Aorta (tissue), 5 donors: ENCODE measurements at regions not wholly inside any gene's neighbourhood (a gene's known extent, or its start where the extent isn't known, plus 50 kb on each side); places are given as distances from the start of the nearest gene placed in this dataset.

ENCODE experiments used
- ATAC-seq: fragments of 200-7000 bp; cut with Tn5 transposase; one replicate; pipeline ENCODE4 v1.9.1; 2022; ENCODE audit warnings: moderate library complexity; ENCODE audit not compliant: low FRiP score
- DNase-seq, 2 donors: peaks; one replicate each; pipeline ENCODE4 v3.0.0-alpha.2; 2020
- H3K27ac ChIP-seq, 2 donors: one replicate each; pipeline ENCODE4 v1.5.1; 2013; ENCODE audit warnings: low read length in 2 of 2, mild to moderate bottlenecking in 2 of 2, moderate library complexity in 2 of 2, control low read depth in 1 of 2, inconsistent platforms in 1 of 2, low read depth in 1 of 2
- H3K27me3 ChIP-seq, 2 donors: one replicate each; pipeline ENCODE4 v1.6.1; 2013; ENCODE audit warnings: control low read depth in 1 of 2, low read length in 1 of 2, mild to moderate bottlenecking in 1 of 2, moderate library complexity in 1 of 2; ENCODE audit not compliant: insufficient read depth in 2 of 2, control insufficient read depth in 1 of 2
- H3K36me3 ChIP-seq, 2 donors: one replicate each; pipeline ENCODE4 v1.6.1; 2013; ENCODE audit warnings: control low read depth in 1 of 2, low read length in 1 of 2, mild to moderate bottlenecking in 1 of 2; ENCODE audit not compliant: insufficient read depth in 2 of 2, control insufficient read depth in 1 of 2
- H3K4me1 ChIP-seq, 2 donors: one replicate each; pipeline ENCODE4 v1.6.1; 2013; ENCODE audit warnings: low read length in 2 of 2, control low read depth in 1 of 2, mild to moderate bottlenecking in 1 of 2, moderate library complexity in 1 of 2; ENCODE audit not compliant: insufficient read depth in 2 of 2, control insufficient read depth in 1 of 2
- H3K4me3 ChIP-seq, 2 donors: one replicate each; pipeline ENCODE4 v1.5.1; 2013; ENCODE audit warnings: low read length in 2 of 2, control low read depth in 1 of 2, mild to moderate bottlenecking in 1 of 2
- H3K9me3 ChIP-seq: one replicate; pipeline ENCODE4 v1.6.1; 2013; ENCODE audit warnings: mild to moderate bottlenecking, low read length; ENCODE audit not compliant: control insufficient read depth
- WGBS, 2 donors: extraction: QIAGEN DNeasy Blood & Tissue Kit; methylation state at CpG; one replicate each; pipeline ENCODE4 v1.1.7; 2013; 5-methylcytosine and 5-hydroxymethylcytosine counted together
- intact Hi-C, 2 donors: fragments of 100-400 bp; cut with DNase I; formaldehyde crosslinking; loops; one replicate each; pipeline versions ENCODE4 v1.14.2 to v1.15.0; 2022
- donor health status: healthy with polysubstance abuse.
- donor health status: Bipolar disorder and iron deficiency.
- donor health status: DM: no; HTN: no; CAD: no.
- donor health status: DM: no; HTN: no; CAD: no.
- donor health status: DM: yes; HTN: yes; CAD: no.

DNA sequence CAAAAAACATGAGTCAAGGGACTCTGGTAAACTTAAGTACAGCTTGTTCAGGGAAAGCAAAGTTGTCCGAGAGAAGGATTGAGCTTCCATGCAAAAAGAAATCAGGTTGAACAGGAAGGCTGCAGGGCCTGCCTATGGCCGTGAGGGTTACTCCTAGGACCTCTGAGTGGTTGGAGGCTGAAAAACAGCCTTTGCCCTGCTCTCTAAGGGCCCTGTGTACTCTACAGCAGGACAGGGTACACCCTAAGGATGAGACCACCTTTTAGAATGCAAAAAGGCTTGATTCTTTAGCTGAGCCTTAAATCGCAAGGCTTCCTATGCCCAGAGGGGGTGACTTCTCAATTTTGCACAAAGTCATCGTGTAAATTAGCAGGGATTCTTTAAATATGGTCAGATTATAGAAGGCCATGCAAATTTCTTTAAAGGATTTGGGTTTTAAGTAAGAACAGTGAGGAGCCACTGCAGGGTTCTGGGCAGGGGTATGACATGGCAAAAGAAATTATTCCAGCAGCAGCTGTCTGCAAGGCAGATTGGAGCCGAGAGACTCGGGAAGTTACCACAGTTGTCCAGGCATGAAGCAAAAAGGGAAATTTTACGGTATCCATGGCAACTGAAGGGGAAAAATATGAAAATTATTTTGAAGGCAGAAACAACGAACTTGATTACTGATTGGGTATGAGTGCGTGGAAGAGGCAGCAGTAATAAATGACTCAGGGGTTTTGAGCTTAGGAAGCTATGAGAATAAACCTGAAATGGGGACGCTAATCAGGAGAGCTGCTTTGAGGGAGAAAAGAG lies 91.8 kb downstream of the FAM76B start:
- 85 to 86% methylated on average over 10 of the region's 10 CpGs for WGBS, 2 donors

DNA sequence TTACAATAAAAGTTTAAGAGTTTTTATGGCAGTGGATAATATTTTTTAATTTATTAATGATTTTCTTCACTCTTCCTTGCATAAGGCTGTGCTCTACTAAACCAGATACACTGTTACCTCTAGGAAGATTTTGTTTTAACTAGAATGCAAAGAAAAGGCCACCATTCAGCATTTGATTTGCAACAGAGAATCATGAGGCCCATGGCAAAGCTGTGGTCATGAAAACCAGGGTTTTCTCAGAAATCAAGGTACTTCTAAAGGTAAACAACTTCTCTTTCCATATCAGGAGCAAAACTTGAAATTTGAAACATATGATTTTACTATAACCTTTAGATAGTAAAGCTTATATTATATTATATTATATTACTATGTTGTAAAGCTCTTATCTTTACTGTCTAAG lies 94.4 kb downstream of the FAM76B start:
- Histone ChIP-seq H3K9me3 (no peaks in the 10 kb centered on the region), H3K4me3 (no peak overlapping the region), H3K36me3 (no peaks in the 10 kb centered on the region), H3K27me3 (no peaks in the 10 kb centered on the region), H3K27ac (no peak overlapping the region), H3K4me1 (peaks cover 0 to 2% of the 10 kb centered on the region in 2 donors)
- DNase-seq (no peak), ATAC-seq (no peak)
- intact Hi-C loops = no loop called here

More for the DNA sequence above, 91.8 kb downstream of the FAM76B start:
- DNase-seq = peak in 1 of 2 donors; percentile 48
- Histone ChIP-seq H3K9me3 (no peaks in the 10 kb centered on the region), H3K4me3 (no peak overlapping the region), H3K27ac (no peak overlapping the region), H3K27me3 (no peaks in the 10 kb centered on the region), H3K4me1 (peaks cover 0 to under 1% of the 10 kb centered on the region in 2 donors), H3K36me3 (no peaks in the 10 kb centered on the region)
- no peak for ATAC-seq
- intact Hi-C loops = no loop called here

GRCh38 chr11:95693298-95693697 lies 96.3 kb downstream of the FAM76B start:
- H3K4me1 ChIP-seq = peaks cover 0 to 2% of the 10 kb centered on the region in 2 donors
- DNase-seq = no peak
- H3K36me3 ChIP-seq = no peaks in the 10 kb centered on the region
- H3K27me3 ChIP-seq = no peaks in the 10 kb centered on the region
- H3K4me3 ChIP-seq = no peak overlapping the region
- WGBS, 2 donors = 23 to 40% methylated on average over 1 of the region's 1 CpG
- H3K9me3 ChIP-seq = no peaks in the 10 kb centered on the region
- intact Hi-C loops = no loop called here
- ATAC-seq = no peak
- H3K27ac ChIP-seq = no peak overlapping the region

DNA sequence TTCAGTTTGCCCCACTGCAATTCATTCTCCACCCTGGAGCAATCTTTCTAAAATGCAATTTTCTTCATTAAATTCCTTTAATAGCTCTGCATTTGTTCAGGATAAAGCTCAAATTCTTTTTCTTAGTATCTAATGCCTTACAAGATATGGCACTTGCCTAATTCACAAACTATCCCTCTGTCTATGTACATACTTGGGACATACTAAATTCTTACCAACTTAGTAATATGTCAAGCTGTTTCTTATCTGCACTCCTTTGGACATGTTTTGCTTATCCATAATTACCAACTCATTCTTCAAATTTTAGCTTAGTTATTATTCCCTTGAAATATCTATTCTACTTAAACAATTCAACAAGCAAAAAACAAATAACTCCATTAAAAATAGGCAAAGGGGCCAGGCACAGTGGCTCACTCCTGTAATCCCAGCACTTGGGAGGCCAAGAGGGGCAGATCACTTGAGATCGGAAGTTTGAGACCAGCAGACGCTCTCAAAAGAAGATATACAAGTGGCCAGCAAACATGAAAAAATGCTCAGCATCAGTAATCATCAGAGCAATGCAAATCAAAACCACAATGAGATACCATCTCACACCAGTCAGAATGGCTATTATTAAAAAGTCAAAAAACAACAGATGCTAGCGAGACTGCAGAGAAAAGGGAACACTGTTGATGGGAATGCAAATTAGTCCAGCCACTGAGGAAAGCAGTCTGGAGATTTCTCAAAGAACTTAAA lies 96.9 kb downstream of the FAM76B start:
- Histone ChIP-seq H3K9me3 (no peaks in the 10 kb centered on the region), H3K36me3 (no peaks in the 10 kb centered on the region), H3K4me3 (no peak overlapping the region), H3K27me3 (no peaks in the 10 kb centered on the region), H3K27ac (no peak overlapping the region), H3K4me1 (peaks cover 0 to 2% of the 10 kb centered on the region in 2 donors)
- DNase-seq (no peak), ATAC-seq (no peak)
- intact Hi-C loops = no loop called here
- 79 to 83% methylated on average over 3 of the region's 3 CpGs for WGBS, 2 donors

DNA sequence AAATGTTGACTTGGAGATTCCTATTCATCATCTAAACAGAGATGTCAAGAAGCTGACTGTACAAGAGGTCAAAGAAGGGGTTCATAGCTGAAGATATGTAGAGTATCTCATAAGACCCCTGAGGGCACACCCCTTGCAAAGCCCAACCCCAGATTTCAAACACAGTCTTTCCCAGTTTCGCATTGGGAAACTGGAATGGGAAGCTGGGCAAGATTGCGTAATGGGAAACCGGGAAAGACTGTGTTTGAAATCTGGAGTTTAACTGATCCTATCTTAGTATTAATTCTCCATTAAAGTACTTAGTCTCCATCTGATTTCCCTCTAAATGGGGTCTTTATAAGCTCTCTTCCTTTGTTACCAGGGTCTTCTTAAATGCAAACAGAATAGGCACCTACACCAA lies 99.5 kb downstream of the FAM76B start:
- DNase-seq = no peak
- WGBS, 2 donors = 94 to 97% methylated on average over 3 of the region's 3 CpGs
- no peaks in the 10 kb centered on the region for H3K9me3 ChIP-seq
- intact Hi-C loops = no loop called here
- no peak overlapping the region for H3K27ac ChIP-seq
- no peak for ATAC-seq
- peaks cover 0 to 2% of the 10 kb centered on the region in 2 donors for H3K4me1 ChIP-seq
- H3K27me3 ChIP-seq = no peaks in the 10 kb centered on the region
- no peak overlapping the region for H3K4me3 ChIP-seq
- H3K36me3 ChIP-seq = no peaks in the 10 kb centered on the region

- Histone ChIP-seq H3K4me1 (peaks cover 0 to 2% of the 10 kb centered on the region in 2 donors), H3K4me3 (no peak overlapping the region), H3K9me3 (no peaks in the 10 kb centered on the region), H3K27ac (no peak overlapping the region), H3K36me3 (no peaks in the 10 kb centered on the region), H3K27me3 (no peaks in the 10 kb centered on the region)
- WGBS, 2 donors = 77 to 80% methylated on average over 7 of the region's 7 CpGs
- ATAC-seq = no peak
- no peak for DNase-seq
- intact Hi-C loops = no loop called here
These were observed 100.9 kb downstream of the FAM76B start for GRCh38 chr11:95688501-95689222.

DNA sequence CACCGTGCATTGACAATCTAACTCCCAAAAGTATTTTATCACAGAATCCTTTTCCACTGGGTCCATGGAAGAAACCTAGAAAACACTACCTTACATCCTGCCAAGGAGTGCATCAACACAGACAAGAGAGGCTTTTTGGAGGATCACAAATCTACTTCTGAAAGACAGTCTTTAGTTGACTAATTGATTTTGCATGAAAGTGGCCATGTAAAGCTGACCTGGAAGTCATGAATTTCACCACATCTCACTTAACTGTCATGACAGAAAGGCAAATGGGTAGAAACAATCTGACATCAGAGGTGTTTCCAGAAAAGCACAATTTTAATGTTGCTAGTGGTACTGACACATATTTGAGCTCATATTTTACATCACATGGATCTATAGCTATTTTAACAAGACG lies 101.6 kb downstream of the FAM76B start:
- Histone ChIP-seq H3K4me1 (peaks cover 0 to 2% of the 10 kb centered on the region in 2 donors), H3K27ac (no peak overlapping the region), H3K27me3 (no peaks in the 10 kb centered on the region), H3K4me3 (no peak overlapping the region), H3K36me3 (no peaks in the 10 kb centered on the region), H3K9me3 (no peaks in the 10 kb centered on the region)
- DNase-seq (no peak), ATAC-seq (no peak)
- WGBS, 2 donors = 82 to 85% methylated on average over 2 of the region's 2 CpGs
- intact Hi-C loops = no loop called here

GRCh38 chr11:95686265-95686664 lies 103.3 kb downstream of the FAM76B start:
- H3K4me3 ChIP-seq = no peak overlapping the region
- no peaks in the 10 kb centered on the region for H3K36me3 ChIP-seq
- DNase-seq (no peak), ATAC-seq (no peak)
- H3K27me3 ChIP-seq = no peaks in the 10 kb centered on the region
- H3K27ac ChIP-seq = no peak overlapping the region
- WGBS, 2 donors = 96 to 99% methylated on average over 3 of the region's 3 CpGs
- H3K4me1 ChIP-seq = no peaks in the 10 kb centered on the region
- H3K9me3 ChIP-seq = no peaks in the 10 kb centered on the region
- intact Hi-C loops = no loop called here
